Neural crest cell (in vitro differentiated cells): ENCODE measurements at regions not wholly inside any gene's neighbourhood (a gene's known extent, or its start where the extent isn't known, plus 50 kb on each side); places are given as distances from the start of the nearest gene placed in this dataset.

Experiments
- DNase-seq: peaks from one replicate; pipeline ENCODE4 v3.0.0; 2021; ENCODE audit warnings: low read depth, mixed read lengths, low spot score
- H3K27ac Mint-ChIP-seq: one replicate; pipeline ENCODE4 v1.8.0; 2021; ENCODE audit warnings: mild to moderate bottlenecking, mixed read lengths; ENCODE audit not compliant: unreplicated experiment
- H3K27me3 Mint-ChIP-seq: 2 replicates; pipeline ENCODE4 v1.8.0; 2021; ENCODE audit warnings: low read depth, mild to moderate bottlenecking, mixed read lengths
- H3K36me3 Mint-ChIP-seq: 2 replicates; pipeline ENCODE4 v1.8.0; 2021; ENCODE audit warnings: low read depth, mild to moderate bottlenecking, mixed read lengths
- H3K4me1 Mint-ChIP-seq: 2 replicates; pipeline ENCODE4 v1.8.0; 2021; ENCODE audit warnings: mixed read lengths
- H3K4me3 Mint-ChIP-seq: one replicate; pipeline ENCODE4 v1.8.0; 2021; ENCODE audit warnings: mild to moderate bottlenecking, mixed read lengths
- H3K9me3 Mint-ChIP-seq: 2 replicates; pipeline ENCODE4 v1.8.0; 2021; ENCODE audit warnings: mixed read lengths
- CTCF ChIP-seq: fragments of 200-600 bp; sonication (generic); conservative IDR thresholded peaks from 2 replicates; pipeline ENCODE4 v1.5.0; 2021; ENCODE audit warnings: antibody characterized with exemption, mild to moderate bottlenecking

GRCh38 chr2:138293045-138293444 lies 208.5 kb upstream of the SPOPL start:
- Mint-ChIP-seq H3K9me3 (peaks cover 2% of the 10 kb centered on the region), H3K36me3 (peaks cover 6% of the 10 kb centered on the region), H3K4me1 (no peaks in the 10 kb centered on the region), H3K27me3 (no peaks in the 10 kb centered on the region), H3K4me3 (no peak overlapping the region), H3K27ac (no peak overlapping the region)
- TF ChIP-seq CTCF = no peak
- DNase-seq = no peak

- no peaks in the 10 kb centered on the region for H3K27me3 Mint-ChIP-seq
Measured at GRCh38 chr2:138293549-138293948, 208.0 kb upstream of the SPOPL start.

GRCh38 chr2:138294451-138294850 lies 207.1 kb upstream of the SPOPL start:
- no peak for TF ChIP-seq CTCF
- no peak for DNase-seq
- Mint-ChIP-seq H3K4me1 (no peaks in the 10 kb centered on the region), H3K36me3 (peaks cover 3% of the 10 kb centered on the region), H3K4me3 (no peak overlapping the region), H3K27me3 (no peaks in the 10 kb centered on the region), H3K27ac (no peak overlapping the region), H3K9me3 (no peaks in the 10 kb centered on the region)

More at GRCh38 chr2:138293549-138293948, 208.0 kb upstream of the SPOPL start:
- H3K4me3 Mint-ChIP-seq = no peak overlapping the region
- H3K36me3 Mint-ChIP-seq = peaks cover 5% of the 10 kb centered on the region
- no peak for TF ChIP-seq CTCF
- H3K4me1 Mint-ChIP-seq = no peaks in the 10 kb centered on the region
- peaks cover 1% of the 10 kb centered on the region for H3K9me3 Mint-ChIP-seq
- DNase-seq = no peak
- H3K27ac Mint-ChIP-seq = no peak overlapping the region

GRCh38 chr2:138296365-138296764 lies 205.2 kb upstream of the SPOPL start:
- no peaks in the 10 kb centered on the region for H3K4me1 Mint-ChIP-seq
- H3K36me3 Mint-ChIP-seq = peaks cover 1% of the 10 kb centered on the region
- H3K27ac Mint-ChIP-seq = no peak overlapping the region
- no peaks in the 10 kb centered on the region for H3K27me3 Mint-ChIP-seq
- H3K9me3 Mint-ChIP-seq = no peaks in the 10 kb centered on the region
- H3K4me3 Mint-ChIP-seq = no peak overlapping the region
- no peak for TF ChIP-seq CTCF
- DNase-seq = no peak

- Mint-ChIP-seq H3K27ac (no peak overlapping the region), H3K9me3 (no peaks in the 10 kb centered on the region), H3K4me3 (no peak overlapping the region), H3K4me1 (no peaks in the 10 kb centered on the region), H3K36me3 (no peaks in the 10 kb centered on the region), H3K27me3 (no peaks in the 10 kb centered on the region)
- DNase-seq = no peak
- no peak for TF ChIP-seq CTCF
Measured at GRCh38 chr2:138298120-138298814, 203.3 kb upstream of the SPOPL start.
